ENCODE measurements at regions not wholly inside any gene's neighbourhood (a gene's known extent, or its start where the extent isn't known, plus 50 kb on each side); places are given as distances from the start of the nearest gene placed in this dataset.

DNA sequence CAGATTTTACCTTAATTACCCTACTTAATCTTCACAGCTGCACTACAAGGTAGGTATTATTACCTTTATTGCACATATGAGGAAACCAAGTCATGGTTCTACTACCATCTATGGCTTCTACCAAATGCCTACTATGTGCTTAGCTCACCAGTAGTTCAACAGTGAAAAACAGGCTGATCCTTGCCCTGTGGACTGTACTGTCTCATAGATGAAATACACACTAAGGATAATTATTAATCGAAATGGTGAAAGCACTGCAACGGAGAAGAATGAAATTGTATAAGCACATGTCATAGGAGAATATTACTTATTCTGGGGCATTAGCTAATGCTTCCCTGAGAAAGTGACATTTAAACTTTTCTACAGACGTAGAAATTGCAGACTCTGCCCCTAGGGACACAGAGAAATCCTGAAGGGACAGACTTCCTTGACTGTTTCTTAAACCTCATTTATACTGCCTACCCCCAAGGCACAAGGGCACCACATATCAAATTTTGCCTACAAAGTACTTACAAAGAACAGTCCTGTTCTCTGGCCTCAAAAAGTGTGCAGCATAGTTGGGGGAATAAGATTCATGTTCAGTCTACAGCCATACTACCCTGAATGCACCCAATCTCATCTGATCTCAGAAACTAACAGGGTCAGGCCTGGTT is 148.4 kb upstream of the ZC3H11B start:
- Histone ChIP-seq H3K9me2 (ENCODE audit: insufficient read depth) (no peaks in the 10 kb centered on the region), H3K36me3 (ENCODE audit: control insufficient read depth in 1 of 2, insufficient read depth in 2 of 2, low read length in 2 of 2) (no peaks in the 10 kb centered on the region), H3K9ac (ENCODE audit: low read length) (no peak overlapping the region), H3K79me2 (ENCODE audit: insufficient read depth, low read length) (no peaks in the 10 kb centered on the region), H3K4me3 (replicated peaks in 1 of 2; ENCODE audit: low read depth in 1 of 2, low read length in 2 of 2) (no peak overlapping the region), H2AFZ (ENCODE audit: low read depth, low read length, poor library complexity, severe bottlenecking) (no peak overlapping the region), H3K27me3 (ENCODE audit: insufficient read depth, low read length) (no peaks in the 10 kb centered on the region; the same call in 1 of the 2 replicates), H3K4me1 (ENCODE audit: control insufficient read depth in 1 of 2, insufficient read depth in 2 of 2, low read length in 2 of 2) (no peaks in the 10 kb centered on the region), H3K27ac (ENCODE audit: low read depth, low read length) (no peak overlapping the region), H3K9me3 (ENCODE audit: control insufficient read depth in 1 of 2, insufficient read depth in 1 of 2, low read depth in 1 of 2, low read length in 2 of 2) (no peaks in the 10 kb centered on the region), H4K20me1 (ENCODE audit: insufficient read depth) (no peaks in the 10 kb centered on the region), H3K4me2 (ENCODE audit: low read length) (no peak overlapping the region)
- RAD21 ChIA-PET (ENCODE audit: low non-redundant PET in 1 of 2, low total read pairs in 2 of 2, uncharacterized antibody in 2 of 2, unreplicated experiment in 2 of 2), result no interaction called here
- TF ChIP-seq CBX3 (IDR thresholded peaks at IDR 0.05; ENCODE audit: low read depth) (no peak), SP1 (IDR thresholded peaks at IDR 0.05; ENCODE audit: low read depth) (no peak), ZNF274 (IDR thresholded peaks at IDR 0.05; ENCODE audit: low read depth, low read length) (no peak), ELF1 (IDR thresholded peaks at IDR 0.05; ENCODE audit: borderline replicate concordance, low read depth) (no peak), EGR1 (IDR thresholded peaks at IDR 0.05; ENCODE audit: low read depth) (no peak), POLR2A (IDR thresholded peaks at IDR 0.05; ENCODE audit: borderline replicate concordance, extremely low read depth, insufficient read depth, insufficient read length) (no peak), EZH2phosphoT487 (IDR thresholded peaks at IDR 0.05; ENCODE audit: borderline replicate concordance) (no peak), EZH2 (IDR thresholded peaks at IDR 0.05) (no peak), SRF (IDR thresholded peaks at IDR 0.05; ENCODE audit: low read depth) (no peak)
- TF ChIP-seq, protein P1, sequence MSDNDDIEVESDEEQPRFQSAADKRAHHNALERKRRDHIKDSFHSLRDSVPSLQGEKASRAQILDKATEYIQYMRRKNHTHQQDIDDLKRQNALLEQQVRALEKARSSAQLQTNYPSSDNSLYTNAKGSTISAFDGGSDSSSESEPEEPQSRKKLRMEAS (IDR thresholded peaks at IDR 0.05), result no peak
- TF ChIP-seq, protein P2, sequence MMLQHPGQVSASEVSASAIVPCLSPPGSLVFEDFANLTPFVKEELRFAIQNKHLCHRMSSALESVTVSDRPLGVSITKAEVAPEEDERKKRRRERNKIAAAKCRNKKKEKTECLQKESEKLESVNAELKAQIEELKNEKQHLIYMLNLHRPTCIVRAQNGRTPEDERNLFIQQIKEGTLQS (IDR thresholded peaks at IDR 0.05), result no peak
- TF ChIP-seq, protein P3, sequence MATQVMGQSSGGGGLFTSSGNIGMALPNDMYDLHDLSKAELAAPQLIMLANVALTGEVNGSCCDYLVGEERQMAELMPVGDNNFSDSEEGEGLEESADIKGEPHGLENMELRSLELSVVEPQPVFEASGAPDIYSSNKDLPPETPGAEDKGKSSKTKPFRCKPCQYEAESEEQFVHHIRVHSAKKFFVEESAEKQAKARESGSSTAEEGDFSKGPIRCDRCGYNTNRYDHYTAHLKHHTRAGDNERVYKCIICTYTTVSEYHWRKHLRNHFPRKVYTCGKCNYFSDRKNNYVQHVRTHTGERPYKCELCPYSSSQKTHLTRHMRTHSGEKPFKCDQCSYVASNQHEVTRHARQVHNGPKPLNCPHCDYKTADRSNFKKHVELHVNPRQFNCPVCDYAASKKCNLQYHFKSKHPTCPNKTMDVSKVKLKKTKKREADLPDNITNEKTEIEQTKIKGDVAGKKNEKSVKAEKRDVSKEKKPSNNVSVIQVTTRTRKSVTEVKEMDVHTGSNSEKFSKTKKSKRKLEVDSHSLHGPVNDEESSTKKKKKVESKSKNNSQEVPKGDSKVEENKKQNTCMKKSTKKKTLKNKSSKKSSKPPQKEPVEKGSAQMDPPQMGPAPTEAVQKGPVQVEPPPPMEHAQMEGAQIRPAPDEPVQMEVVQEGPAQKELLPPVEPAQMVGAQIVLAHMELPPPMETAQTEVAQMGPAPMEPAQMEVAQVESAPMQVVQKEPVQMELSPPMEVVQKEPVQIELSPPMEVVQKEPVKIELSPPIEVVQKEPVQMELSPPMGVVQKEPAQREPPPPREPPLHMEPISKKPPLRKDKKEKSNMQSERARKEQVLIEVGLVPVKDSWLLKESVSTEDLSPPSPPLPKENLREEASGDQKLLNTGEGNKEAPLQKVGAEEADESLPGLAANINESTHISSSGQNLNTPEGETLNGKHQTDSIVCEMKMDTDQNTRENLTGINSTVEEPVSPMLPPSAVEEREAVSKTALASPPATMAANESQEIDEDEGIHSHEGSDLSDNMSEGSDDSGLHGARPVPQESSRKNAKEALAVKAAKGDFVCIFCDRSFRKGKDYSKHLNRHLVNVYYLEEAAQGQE (IDR thresholded peaks at IDR 0.05; ENCODE audit: low read depth), result no peak
- DNase-seq (ENCODE audit: low read depth, low spot score) (no peak), ATAC-seq (no peak)
- CTCF ChIA-PET, result no interaction called here
- intact Hi-C loops (cut with micrococcal nuclease), result no loop called here
- no TSS peak for BruUV-seq (replicated peaks)
- POLR2A ChIA-PET, result no interaction called here

Measured in HCT116 (cell line).